Mesenchymal stem cell (in vitro differentiated cells and primary cell): ENCODE measurements at regions not wholly inside any gene's neighbourhood (a gene's known extent, or its start where the extent isn't known, plus 50 kb on each side); places are given as distances from the start of the nearest gene placed in this dataset.

Experiments
- DNase-seq: peaks from one replicate; pipeline ENCODE4 v3.0.0-alpha.2; 2013
- H2AFZ ChIP-seq: one replicate; pipeline ENCODE4 v1.6.1; 2013; ENCODE audit warnings: low read depth, mild to moderate bottlenecking, control low read depth, inconsistent platforms, low read length, moderate library complexity
- H2AK5ac ChIP-seq: 2 replicates; pipeline ENCODE4 v1.6.1; 2013; ENCODE audit warnings: low read length, moderate library complexity, mild to moderate bottlenecking, inconsistent platforms; ENCODE audit not compliant: severe bottlenecking
- H2BK120ac ChIP-seq: one replicate; pipeline ENCODE4 v1.6.1; 2013; ENCODE audit warnings: low read depth, mild to moderate bottlenecking, inconsistent platforms, low read length, moderate library complexity
- H2BK12ac ChIP-seq, 2 experiments: one replicate each; pipeline ENCODE4 v1.6.1; 2013; ENCODE audit warnings: inconsistent platforms in 2 of 2, low read length in 2 of 2, mild to moderate bottlenecking in 2 of 2, moderate library complexity in 2 of 2, control low read depth in 1 of 2
- H2BK15ac ChIP-seq: one replicate; pipeline ENCODE4 v1.6.1; 2013; ENCODE audit warnings: mild to moderate bottlenecking, low read depth, inconsistent platforms; ENCODE audit not compliant: poor library complexity, severe bottlenecking
- H2BK5ac ChIP-seq: 2 replicates; pipeline ENCODE4 v1.6.1; 2013; ENCODE audit warnings: low read depth, mild to moderate bottlenecking, low read length, control low read depth, inconsistent platforms; ENCODE audit not compliant: poor library complexity, severe bottlenecking
- H3K14ac ChIP-seq, 2 experiments: one replicate each; pipeline ENCODE4 v1.6.1; 2013; ENCODE audit warnings: inconsistent platforms in 2 of 2, low read length in 2 of 2, control low read depth in 1 of 2, mild to moderate bottlenecking in 1 of 2, moderate library complexity in 1 of 2
- H3K18ac ChIP-seq, 2 experiments: one replicate each; pipeline ENCODE4 v1.6.1; 2013; ENCODE audit warnings: inconsistent platforms in 2 of 2, low read length in 2 of 2, control low read depth in 1 of 2, low read depth in 1 of 2, mild to moderate bottlenecking in 1 of 2
- H3K23ac ChIP-seq, 2 experiments: one replicate each; pipeline ENCODE4 v1.6.1; 2013; ENCODE audit warnings: inconsistent platforms in 2 of 2, low read length in 2 of 2, mild to moderate bottlenecking in 2 of 2, moderate library complexity in 2 of 2, control low read depth in 1 of 2
- H3K27ac ChIP-seq: 2 replicates; pipeline ENCODE4 v1.5.1; 2013; ENCODE audit warnings: mild to moderate bottlenecking, moderate library complexity, low read length, control low read depth, inconsistent platforms; ENCODE audit not compliant: poor library complexity, severe bottlenecking
- H3K27me3 ChIP-seq, 2 experiments: 2 replicates each; pipeline versions ENCODE4 v1.6.1 to v1.7.0; 2013; ENCODE audit warnings: low read length in 2 of 2, mild to moderate bottlenecking in 2 of 2, moderate library complexity in 2 of 2, control low read depth in 1 of 2, inconsistent platforms in 1 of 2; ENCODE audit not compliant: control insufficient read depth in 1 of 2, insufficient read depth in 1 of 2
- H3K36me3 ChIP-seq, 2 experiments: 2 replicates each; pipeline versions ENCODE4 v1.6.1 to v1.7.0; 2013; ENCODE audit warnings: low read length in 2 of 2, control low read depth in 1 of 2, inconsistent platforms in 1 of 2, low read depth in 1 of 2, mild to moderate bottlenecking in 1 of 2; ENCODE audit not compliant: insufficient read depth in 2 of 2, control insufficient read depth in 1 of 2
- H3K4ac ChIP-seq, 2 experiments: one replicate each; pipeline ENCODE4 v1.6.1; 2013; ENCODE audit warnings: inconsistent platforms in 2 of 2, low read length in 2 of 2, mild to moderate bottlenecking in 2 of 2, moderate library complexity in 2 of 2, control low read depth in 1 of 2, low read depth in 1 of 2
- H3K4me1 ChIP-seq: 2 replicates; pipeline ENCODE4 v1.6.1; 2013; ENCODE audit warnings: low read depth, low read length, control low read depth; ENCODE audit not compliant: control insufficient read depth, insufficient read depth
- H3K4me2 ChIP-seq: 2 replicates; pipeline ENCODE4 v1.6.1; 2013; ENCODE audit warnings: low read length, mild to moderate bottlenecking, inconsistent platforms; ENCODE audit not compliant: poor library complexity, severe bottlenecking
- H3K4me3 ChIP-seq, 2 experiments: 2 replicates each; pipeline versions ENCODE4 v1.5.1 to v1.7.0; 2013; ENCODE audit warnings: low read length in 2 of 2, mild to moderate bottlenecking in 2 of 2, control low read depth in 1 of 2, low read depth in 1 of 2; ENCODE audit not compliant: insufficient read depth in 1 of 2
- H3K79me1 ChIP-seq: replicated peaks from 2 replicates; pipeline ENCODE4 v1.6.1; 2013; ENCODE audit warnings: mild to moderate bottlenecking, control low read depth, low read length, inconsistent platforms; ENCODE audit not compliant: poor library complexity, severe bottlenecking
- H3K9ac ChIP-seq: 2 replicates; pipeline ENCODE4 v1.7.0; 2013; ENCODE audit warnings: mild to moderate bottlenecking, low read length, moderate library complexity
- H3K9me3 ChIP-seq: 2 replicates; pipeline ENCODE4 v1.7.0; 2013; ENCODE audit warnings: mild to moderate bottlenecking, low read length; ENCODE audit not compliant: control insufficient read depth
- H4K8ac ChIP-seq: one replicate; pipeline ENCODE4 v1.6.1; 2013; ENCODE audit warnings: inconsistent platforms, mild to moderate bottlenecking, low read length, moderate library complexity
- H4K91ac ChIP-seq: one replicate; pipeline ENCODE4 v1.6.1; 2013; ENCODE audit warnings: mild to moderate bottlenecking, low read length, inconsistent platforms
- WGBS: methylation state at CpG from one replicate; pipeline ENCODE4 v1.1.7; 2013; ENCODE audit warnings: mixed read lengths; 5-methylcytosine and 5-hydroxymethylcytosine counted together

DNA sequence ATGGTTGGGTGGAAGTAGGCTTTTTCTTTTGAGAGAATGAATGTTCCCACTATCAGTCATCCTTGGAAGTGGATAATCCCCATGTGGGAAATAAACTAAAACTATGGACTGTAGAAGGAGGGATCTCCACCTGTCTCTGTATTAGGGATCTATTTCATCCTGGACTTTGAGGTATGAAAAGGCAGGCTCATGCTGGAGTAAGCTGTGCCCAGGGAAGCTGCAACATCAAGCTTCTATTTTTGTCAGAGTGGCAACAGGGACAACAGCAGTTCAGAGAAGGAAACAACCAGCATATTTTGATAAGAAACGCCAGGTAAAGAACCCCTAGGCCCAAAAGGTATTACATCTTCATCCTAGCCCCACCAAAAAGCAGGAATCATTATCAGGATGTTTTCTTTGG lies 122.0 kb downstream of the MDH1 start:
- no peak for DNase-seq
- Histone ChIP-seq H3K23ac (no peak overlapping the region), H3K9ac (no peak overlapping the region), H3K79me1 (no peaks in the 10 kb centered on the region), H2AFZ (no peak overlapping the region), H3K18ac (no peak overlapping the region), H3K4me1 (no peaks in the 10 kb centered on the region), H3K4me3 (no peak overlapping the region), H3K4me2 (no peak overlapping the region), H3K36me3 (no peaks in the 10 kb centered on the region), H2AK5ac (no peak overlapping the region), H3K4ac (no peak overlapping the region), H4K8ac (no peak overlapping the region), H4K91ac (no peak overlapping the region), H3K9me3 (no peaks in the 10 kb centered on the region), H2BK15ac (no peak overlapping the region), H3K27me3 (no peaks in the 10 kb centered on the region), H2BK12ac (no peak overlapping the region), H3K27ac (no peak overlapping the region), H2BK5ac (no peak overlapping the region), H2BK120ac (no peak overlapping the region), H3K14ac (no peak overlapping the region)
- WGBS, result 100% methylated on average over 1 of the region's 1 CpG

DNA sequence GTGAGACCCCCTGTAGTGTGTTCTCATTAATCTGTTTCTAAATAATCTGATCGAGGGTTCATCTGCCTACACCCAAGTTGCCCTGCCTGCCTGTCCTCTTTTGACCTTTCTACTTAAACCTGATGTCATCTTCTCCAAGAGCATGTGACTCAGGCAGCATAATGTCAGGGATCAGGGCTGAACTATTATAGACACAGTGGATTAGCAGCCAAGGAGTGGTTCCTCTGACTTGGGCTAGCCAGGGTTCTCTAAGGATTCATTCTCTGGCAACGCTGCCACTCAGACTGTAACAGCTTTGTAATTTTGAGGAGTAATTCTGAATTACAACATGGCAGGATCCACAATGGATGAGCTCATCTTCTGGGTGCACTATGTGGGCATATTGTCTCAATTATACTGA lies 124.0 kb downstream of the MDH1 start:
- H3K27ac ChIP-seq, result no peak overlapping the region
- H3K14ac ChIP-seq, result no peak overlapping the region
- peak overlapping the region; percentile 42 for H3K9ac ChIP-seq
- H3K9me3 ChIP-seq, result no peaks in the 10 kb centered on the region
- no peak overlapping the region for H2AK5ac ChIP-seq
- no peaks in the 10 kb centered on the region for H3K27me3 ChIP-seq
- H3K4me1 ChIP-seq, result no peaks in the 10 kb centered on the region
- no peak overlapping the region for H2BK5ac ChIP-seq
- no peak overlapping the region for H4K91ac ChIP-seq
- no peaks in the 10 kb centered on the region for H3K79me1 ChIP-seq
- no peaks in the 10 kb centered on the region for H3K36me3 ChIP-seq
- H2AFZ ChIP-seq, result no peak overlapping the region
- no peak overlapping the region for H3K4ac ChIP-seq
- no peak overlapping the region for H2BK15ac ChIP-seq
- H3K4me2 ChIP-seq, result no peak overlapping the region
- no peak overlapping the region for H3K18ac ChIP-seq
- H3K23ac ChIP-seq, result no peak overlapping the region
- H2BK12ac ChIP-seq, result no peak overlapping the region
- 84% methylated on average over 2 of the region's 2 CpGs for WGBS
- no peak overlapping the region for H2BK120ac ChIP-seq
- H3K4me3 ChIP-seq, result peak overlapping the region in 1 of 2 experiments; percentile 50
- H4K8ac ChIP-seq, result no peak overlapping the region
- DNase-seq, result peak; percentile 21

- no peak overlapping the region for H2BK120ac ChIP-seq
- no peak overlapping the region for H3K23ac ChIP-seq
- no peak overlapping the region for H4K91ac ChIP-seq
- H3K14ac ChIP-seq, result no peak overlapping the region
- DNase-seq, result no peak
- H3K4me1 ChIP-seq, result no peaks in the 10 kb centered on the region
- no peak overlapping the region for H2AFZ ChIP-seq
- no peak overlapping the region for H3K4me2 ChIP-seq
- H3K9ac ChIP-seq, result no peak overlapping the region
- no peak overlapping the region for H3K27ac ChIP-seq
- H2AK5ac ChIP-seq, result no peak overlapping the region
- no peak overlapping the region for H2BK5ac ChIP-seq
- no peak overlapping the region for H3K4ac ChIP-seq
- H3K79me1 ChIP-seq, result no peaks in the 10 kb centered on the region
- no peak overlapping the region for H3K18ac ChIP-seq
- WGBS, result no CpG with 5 or more reads among the region's 2 CpGs
- no peaks in the 10 kb centered on the region for H3K9me3 ChIP-seq
- H2BK15ac ChIP-seq, result no peak overlapping the region
- H3K36me3 ChIP-seq, result no peaks in the 10 kb centered on the region
- no peak overlapping the region for H2BK12ac ChIP-seq
- H4K8ac ChIP-seq, result no peak overlapping the region
- H3K27me3 ChIP-seq, result no peaks in the 10 kb centered on the region
- H3K4me3 ChIP-seq, result no peak overlapping the region
These were observed 125.5 kb upstream of the UGP2 start for GRCh38 chr2:63716146-63716545.

GRCh38 chr2:63719052-63719451 lies 122.6 kb upstream of the UGP2 start:
- Histone ChIP-seq H3K27me3 (no peaks in the 10 kb centered on the region), H3K18ac (no peak overlapping the region), H4K91ac (no peak overlapping the region), H2AK5ac (no peak overlapping the region), H3K9me3 (no peaks in the 10 kb centered on the region), H3K23ac (no peak overlapping the region), H3K4me3 (no peak overlapping the region), H2AFZ (no peak overlapping the region), H2BK15ac (no peak overlapping the region), H3K14ac (no peak overlapping the region), H3K4me2 (no peak overlapping the region), H2BK12ac (no peak overlapping the region), H3K79me1 (no peaks in the 10 kb centered on the region), H3K36me3 (no peaks in the 10 kb centered on the region), H4K8ac (no peak overlapping the region), H3K27ac (no peak overlapping the region), H3K9ac (no peak overlapping the region), H2BK120ac (no peak overlapping the region), H2BK5ac (no peak overlapping the region), H3K4ac (no peak overlapping the region), H3K4me1 (no peaks in the 10 kb centered on the region)
- no CpG with 5 or more reads among the region's 1 CpG for WGBS
- no peak for DNase-seq
